ENCODE measurements at regions not wholly inside any gene's neighbourhood (a gene's known extent, or its start where the extent isn't known, plus 50 kb on each side); places are given as distances from the start of the nearest gene placed in this dataset.

DNA sequence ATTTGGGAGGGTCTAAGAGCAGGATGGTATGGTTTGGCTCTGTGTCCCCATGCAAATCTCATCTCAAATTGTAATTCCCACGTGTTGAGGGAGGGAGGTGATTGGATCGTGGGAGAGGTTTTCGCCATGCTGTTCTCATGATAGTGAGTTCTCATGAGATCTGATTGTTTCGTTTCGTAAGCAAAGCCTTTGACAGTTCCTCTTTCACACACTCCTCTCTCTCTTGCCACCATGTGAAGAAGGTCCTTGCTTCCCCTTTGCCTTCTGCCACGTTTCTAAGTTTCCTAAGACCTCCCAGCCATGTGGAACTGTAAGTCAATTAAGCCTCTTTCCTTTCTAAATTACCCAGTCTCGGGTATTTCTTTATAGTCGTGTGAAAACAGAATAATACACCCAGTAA, 553.7 kb downstream of the TAFA4 start:
- Histone ChIP-seq H3K9me3 (ENCODE audit: insufficient read depth, low read length, severe bottlenecking) (no peaks in the 10 kb centered on the region), H3K4me2 (ENCODE audit: insufficient read depth, low read length) (no peak overlapping the region), H3K27ac (ENCODE audit: low read length) (no peak overlapping the region), H4K20me1 (ENCODE audit: insufficient read depth, low read length) (no peaks in the 10 kb centered on the region), H3K27me3 (ENCODE audit: insufficient read depth, low read length, poor library complexity) (no peaks in the 10 kb centered on the region), H3K79me2 (ENCODE audit: insufficient read depth, low read length) (no peaks in the 10 kb centered on the region), H2AFZ (ENCODE audit: low read depth, low read length) (no peak overlapping the region), H3K9ac (ENCODE audit: low read depth, low read length) (no peak overlapping the region), H3K4me1 (ENCODE audit: insufficient read depth, low read length) (no peaks in the 10 kb centered on the region), H3K36me3 (ENCODE audit: insufficient read depth, low read length) (no peaks in the 10 kb centered on the region), H3K4me3 (ENCODE audit: low read depth in 1 of 2, low read length in 2 of 2) (no peak overlapping the region)
- ATAC-seq (ENCODE audit: insufficient read depth, low read depth) (no peak), DNase-seq (no peak)
- TF ChIP-seq, protein P1, sequence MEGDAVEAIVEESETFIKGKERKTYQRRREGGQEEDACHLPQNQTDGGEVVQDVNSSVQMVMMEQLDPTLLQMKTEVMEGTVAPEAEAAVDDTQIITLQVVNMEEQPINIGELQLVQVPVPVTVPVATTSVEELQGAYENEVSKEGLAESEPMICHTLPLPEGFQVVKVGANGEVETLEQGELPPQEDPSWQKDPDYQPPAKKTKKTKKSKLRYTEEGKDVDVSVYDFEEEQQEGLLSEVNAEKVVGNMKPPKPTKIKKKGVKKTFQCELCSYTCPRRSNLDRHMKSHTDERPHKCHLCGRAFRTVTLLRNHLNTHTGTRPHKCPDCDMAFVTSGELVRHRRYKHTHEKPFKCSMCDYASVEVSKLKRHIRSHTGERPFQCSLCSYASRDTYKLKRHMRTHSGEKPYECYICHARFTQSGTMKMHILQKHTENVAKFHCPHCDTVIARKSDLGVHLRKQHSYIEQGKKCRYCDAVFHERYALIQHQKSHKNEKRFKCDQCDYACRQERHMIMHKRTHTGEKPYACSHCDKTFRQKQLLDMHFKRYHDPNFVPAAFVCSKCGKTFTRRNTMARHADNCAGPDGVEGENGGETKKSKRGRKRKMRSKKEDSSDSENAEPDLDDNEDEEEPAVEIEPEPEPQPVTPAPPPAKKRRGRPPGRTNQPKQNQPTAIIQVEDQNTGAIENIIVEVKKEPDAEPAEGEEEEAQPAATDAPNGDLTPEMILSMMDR (IDR thresholded peaks at IDR 0.05; ENCODE audit: borderline replicate concordance, extremely low read depth, low read length, poor library complexity, severe bottlenecking) = no peak
- TF ChIP-seq EZH2 (IDR thresholded peaks at IDR 0.05; ENCODE audit: borderline replicate concordance, low read depth, low read length, severe bottlenecking) = no peak

DNA sequence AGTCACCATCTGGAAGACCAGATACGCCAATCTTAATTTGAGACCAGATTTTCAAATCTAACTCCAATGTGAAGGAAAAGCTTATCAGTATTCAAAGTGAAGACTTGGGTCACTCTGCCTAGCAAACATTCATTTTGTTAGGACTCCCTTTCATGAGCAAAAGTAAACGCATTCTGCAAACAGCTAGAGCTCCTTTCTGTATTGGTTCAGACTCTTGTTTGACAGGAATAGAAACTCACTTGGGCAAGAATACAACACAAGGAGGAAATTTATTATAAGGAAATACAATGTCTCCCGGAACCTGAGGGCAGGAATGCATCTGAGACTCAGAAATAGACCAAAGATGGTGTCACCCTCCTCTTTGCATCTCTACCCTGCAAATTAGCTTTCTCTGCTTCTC, 558.6 kb downstream of the TAFA4 start:
- Histone ChIP-seq H3K36me3 (ENCODE audit: insufficient read depth, low read length) (no peaks in the 10 kb centered on the region), H3K4me2 (ENCODE audit: insufficient read depth, low read length) (no peak overlapping the region), H3K27me3 (ENCODE audit: insufficient read depth, low read length, poor library complexity) (no peaks in the 10 kb centered on the region), H3K79me2 (ENCODE audit: insufficient read depth, low read length) (no peaks in the 10 kb centered on the region), H2AFZ (ENCODE audit: low read depth, low read length) (no peak overlapping the region), H3K9me3 (ENCODE audit: insufficient read depth, low read length, severe bottlenecking) (no peaks in the 10 kb centered on the region), H3K9ac (ENCODE audit: low read depth, low read length) (no peak overlapping the region), H4K20me1 (ENCODE audit: insufficient read depth, low read length) (no peaks in the 10 kb centered on the region), H3K4me1 (ENCODE audit: insufficient read depth, low read length) (no peaks in the 10 kb centered on the region), H3K4me3 (ENCODE audit: low read depth in 1 of 2, low read length in 2 of 2) (no peak overlapping the region), H3K27ac (ENCODE audit: low read length) (no peak overlapping the region)
- ATAC-seq (ENCODE audit: insufficient read depth, low read depth) (no peak), DNase-seq (no peak)
- TF ChIP-seq EZH2 (IDR thresholded peaks at IDR 0.05; ENCODE audit: borderline replicate concordance, low read depth, low read length, severe bottlenecking) = no peak
- TF ChIP-seq, protein P1 (IDR thresholded peaks at IDR 0.05; ENCODE audit: borderline replicate concordance, extremely low read depth, low read length, poor library complexity, severe bottlenecking) = no peak

DNA sequence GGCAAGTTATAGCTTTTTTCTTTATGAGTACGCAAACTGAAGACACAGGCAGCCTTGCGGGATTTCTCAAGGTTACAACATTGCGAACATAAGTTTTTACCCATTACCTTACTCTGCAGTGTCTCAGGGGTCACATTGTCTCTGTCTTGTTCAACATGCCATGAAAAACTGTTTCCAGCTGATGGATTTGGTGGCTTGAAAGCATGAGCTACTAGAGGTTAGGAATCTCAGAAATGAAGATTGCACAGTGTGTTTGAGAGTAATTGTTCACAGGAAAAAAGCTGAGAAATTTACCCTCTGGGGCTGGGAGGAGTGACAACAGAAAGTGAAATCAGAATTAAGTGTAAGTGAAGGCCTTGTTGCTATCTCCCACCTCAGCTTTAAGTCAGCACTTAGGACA, 568.6 kb downstream of the TAFA4 start:
- no peak overlapping the region for H3K4me3 ChIP-seq (ENCODE audit: low read depth in 1 of 2, low read length in 2 of 2)
- no peak overlapping the region for H3K27ac ChIP-seq (ENCODE audit: low read length)
- H3K27me3 ChIP-seq (ENCODE audit: insufficient read depth, low read length, poor library complexity) = no peaks in the 10 kb centered on the region
- H3K9me3 ChIP-seq (ENCODE audit: insufficient read depth, low read length, severe bottlenecking) = no peaks in the 10 kb centered on the region
- no peak overlapping the region for H3K4me2 ChIP-seq (ENCODE audit: insufficient read depth, low read length)
- ATAC-seq (ENCODE audit: insufficient read depth, low read depth) = no peak
- DNase-seq = no peak
- TF ChIP-seq EZH2 (IDR thresholded peaks at IDR 0.05; ENCODE audit: borderline replicate concordance, low read depth, low read length, severe bottlenecking) = no peak
- TF ChIP-seq, protein P1 (IDR thresholded peaks at IDR 0.05; ENCODE audit: borderline replicate concordance, extremely low read depth, low read length, poor library complexity, severe bottlenecking) = no peak
- no peak overlapping the region for H2AFZ ChIP-seq (ENCODE audit: low read depth, low read length)
- H3K9ac ChIP-seq (ENCODE audit: low read depth, low read length) = no peak overlapping the region
- H3K79me2 ChIP-seq (ENCODE audit: insufficient read depth, low read length) = no peaks in the 10 kb centered on the region
- no peaks in the 10 kb centered on the region for H4K20me1 ChIP-seq (ENCODE audit: insufficient read depth, low read length)
- H3K4me1 ChIP-seq (ENCODE audit: insufficient read depth, low read length) = no peaks in the 10 kb centered on the region
- H3K36me3 ChIP-seq (ENCODE audit: insufficient read depth, low read length) = no peaks in the 10 kb centered on the region

DNA sequence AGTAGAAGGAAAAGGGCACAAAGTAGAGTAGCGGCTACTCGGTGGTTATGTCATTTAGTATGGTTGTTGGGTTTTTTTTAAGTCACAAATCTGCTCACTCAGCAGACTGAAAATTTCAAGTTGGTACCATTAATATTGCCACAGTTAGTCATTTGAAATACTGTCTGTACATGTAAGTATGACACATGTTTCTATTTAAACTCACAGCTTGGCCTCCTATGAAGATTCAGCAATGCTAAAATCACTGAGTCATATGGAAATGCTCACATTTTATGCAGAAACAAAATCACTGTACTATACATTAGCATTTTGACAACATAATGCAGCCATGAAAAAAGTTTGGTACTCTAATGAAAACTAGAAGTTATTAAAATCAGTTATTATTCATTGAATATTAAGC, 571.9 kb downstream of the TAFA4 start:
- TF ChIP-seq, protein P1 (IDR thresholded peaks at IDR 0.05; ENCODE audit: borderline replicate concordance, extremely low read depth, low read length, poor library complexity, severe bottlenecking) = no peak
- no peak for TF ChIP-seq EZH2 (IDR thresholded peaks at IDR 0.05; ENCODE audit: borderline replicate concordance, low read depth, low read length, severe bottlenecking)
- Histone ChIP-seq H3K4me2 (ENCODE audit: insufficient read depth, low read length) (no peak overlapping the region), H2AFZ (ENCODE audit: low read depth, low read length) (no peak overlapping the region), H3K79me2 (ENCODE audit: insufficient read depth, low read length) (no peaks in the 10 kb centered on the region), H3K36me3 (ENCODE audit: insufficient read depth, low read length) (no peaks in the 10 kb centered on the region), H3K9ac (ENCODE audit: low read depth, low read length) (no peak overlapping the region), H3K4me3 (ENCODE audit: low read depth in 1 of 2, low read length in 2 of 2) (no peak overlapping the region), H3K9me3 (ENCODE audit: insufficient read depth, low read length, severe bottlenecking) (no peaks in the 10 kb centered on the region), H3K4me1 (ENCODE audit: insufficient read depth, low read length) (no peaks in the 10 kb centered on the region), H3K27me3 (ENCODE audit: insufficient read depth, low read length, poor library complexity) (no peaks in the 10 kb centered on the region), H4K20me1 (ENCODE audit: insufficient read depth, low read length) (no peaks in the 10 kb centered on the region), H3K27ac (ENCODE audit: low read length) (no peak overlapping the region)
- DNase-seq (no peak), ATAC-seq (ENCODE audit: insufficient read depth, low read depth) (no peak)

All from DND-41 (cell line).